ENCODE measurements at regions not wholly inside any gene's neighbourhood (a gene's known extent, or its start where the extent isn't known, plus 50 kb on each side); places are given as distances from the start of the nearest gene placed in this dataset.

DNA sequence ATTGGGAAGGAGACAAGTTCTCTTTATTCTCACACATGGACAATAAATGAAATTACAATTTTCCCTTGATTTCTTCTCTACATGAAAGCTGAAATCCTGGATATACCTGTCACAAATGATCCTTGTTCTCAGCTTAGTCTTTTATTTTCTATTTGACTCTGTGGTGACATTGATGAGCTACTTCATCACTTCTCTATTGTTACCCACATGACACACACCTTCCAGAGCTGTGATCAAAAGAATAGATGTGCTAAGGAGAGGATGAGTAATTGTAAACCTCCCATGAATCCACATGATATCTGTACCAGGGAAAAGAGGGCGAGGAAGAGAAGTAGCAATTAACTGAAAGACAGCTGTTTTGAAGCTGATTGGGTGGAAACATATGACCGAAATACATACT, 102.0 kb downstream of the CAVIN4 start:
- TF ChIP-seq HDGF (IDR thresholded peaks at IDR 0.05; ENCODE audit: borderline replicate concordance): no peak
- TF ChIP-seq FOXM1 (IDR thresholded peaks at IDR 0.05; ENCODE audit: borderline replicate concordance): no peak
- no peak for TF ChIP-seq L3MBTL2 (conservative IDR thresholded peaks at IDR 0.05)
- no peak for TF ChIP-seq TARDBP (IDR thresholded peaks at IDR 0.05)
